Stimulated activated naive CD4-positive, alpha-beta T cell (primary cell): ENCODE measurements at regions not wholly inside any gene's neighbourhood (a gene's known extent, or its start where the extent isn't known, plus 50 kb on each side); places are given as distances from the start of the nearest gene placed in this dataset.

Experiments used
- DNase-seq, 6 experiments: peaks; one replicate each; lab custom pipeline; 2025; lab: John Stamatoyannopoulos, UW

- DNase-seq = no peak
Measured at GRCh38 chr9:86764221-86764624, 183.1 kb downstream of the GAS1 start.

- DNase-seq = no peak
Measured at GRCh38 chr9:86763791-86764190, 183.5 kb downstream of the GAS1 start.

GRCh38 chr9:86757382-86757720 lies 190.0 kb downstream of the GAS1 start:
- no peak for DNase-seq

DNA sequence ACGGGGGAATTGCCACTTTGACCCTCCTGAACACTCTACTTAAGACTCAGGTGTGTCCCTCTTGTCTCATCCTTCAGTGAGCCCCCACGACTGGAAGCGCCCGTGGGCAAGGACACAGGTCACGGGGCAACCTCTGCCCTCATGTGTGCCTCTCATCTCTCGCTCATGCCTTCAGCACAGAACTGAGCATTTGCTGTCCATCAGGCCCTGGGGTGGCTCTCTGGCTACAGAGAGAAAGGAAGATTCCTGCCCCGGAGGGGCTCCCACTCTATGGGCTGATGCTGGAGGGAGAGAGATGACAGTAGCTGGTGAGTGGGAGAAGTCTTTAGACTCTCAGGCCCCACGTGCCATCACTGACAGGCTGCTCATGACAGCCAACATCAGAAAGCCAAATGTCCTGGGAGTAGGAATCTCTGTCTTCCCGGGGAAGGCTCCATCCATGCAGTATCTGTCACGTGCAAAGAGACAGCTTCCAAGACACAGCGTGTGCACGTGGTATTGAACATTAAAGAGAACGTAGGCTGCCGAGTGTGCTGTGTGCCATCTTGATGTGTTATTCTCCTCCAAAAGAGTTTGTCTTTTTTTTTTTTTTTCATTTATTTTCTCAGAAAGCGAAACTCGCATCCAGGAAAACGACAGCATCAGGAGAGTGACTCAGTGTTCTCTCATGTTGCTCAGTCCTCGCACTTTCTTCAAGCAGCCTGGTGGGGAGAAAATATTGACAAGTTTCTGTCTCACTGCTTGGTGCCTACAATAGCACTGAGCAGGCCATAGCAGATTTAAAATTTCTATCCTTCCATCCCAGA lies 190.5 kb downstream of the GAS1 start:
- no peak for DNase-seq

DNA sequence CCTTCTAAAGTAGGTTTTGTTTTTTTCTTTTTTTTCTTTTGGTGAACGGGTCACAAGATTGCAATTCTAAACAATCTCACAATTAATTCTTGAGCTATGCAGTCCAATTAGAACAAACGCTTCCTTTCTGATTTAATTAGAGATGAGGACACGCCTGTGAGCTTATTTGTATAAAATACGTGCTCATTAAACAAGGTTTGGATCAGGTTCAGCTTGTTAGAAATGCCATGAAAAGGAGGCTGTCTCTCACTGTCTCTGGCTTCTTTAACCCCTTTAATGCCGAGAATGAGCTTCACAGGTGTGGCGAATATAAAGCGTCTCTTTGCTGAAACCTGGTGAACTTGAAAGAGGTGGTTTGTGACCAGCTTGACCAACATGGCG lies 191.8 kb downstream of the GAS1 start:
- DNase-seq = no peak

DNA sequence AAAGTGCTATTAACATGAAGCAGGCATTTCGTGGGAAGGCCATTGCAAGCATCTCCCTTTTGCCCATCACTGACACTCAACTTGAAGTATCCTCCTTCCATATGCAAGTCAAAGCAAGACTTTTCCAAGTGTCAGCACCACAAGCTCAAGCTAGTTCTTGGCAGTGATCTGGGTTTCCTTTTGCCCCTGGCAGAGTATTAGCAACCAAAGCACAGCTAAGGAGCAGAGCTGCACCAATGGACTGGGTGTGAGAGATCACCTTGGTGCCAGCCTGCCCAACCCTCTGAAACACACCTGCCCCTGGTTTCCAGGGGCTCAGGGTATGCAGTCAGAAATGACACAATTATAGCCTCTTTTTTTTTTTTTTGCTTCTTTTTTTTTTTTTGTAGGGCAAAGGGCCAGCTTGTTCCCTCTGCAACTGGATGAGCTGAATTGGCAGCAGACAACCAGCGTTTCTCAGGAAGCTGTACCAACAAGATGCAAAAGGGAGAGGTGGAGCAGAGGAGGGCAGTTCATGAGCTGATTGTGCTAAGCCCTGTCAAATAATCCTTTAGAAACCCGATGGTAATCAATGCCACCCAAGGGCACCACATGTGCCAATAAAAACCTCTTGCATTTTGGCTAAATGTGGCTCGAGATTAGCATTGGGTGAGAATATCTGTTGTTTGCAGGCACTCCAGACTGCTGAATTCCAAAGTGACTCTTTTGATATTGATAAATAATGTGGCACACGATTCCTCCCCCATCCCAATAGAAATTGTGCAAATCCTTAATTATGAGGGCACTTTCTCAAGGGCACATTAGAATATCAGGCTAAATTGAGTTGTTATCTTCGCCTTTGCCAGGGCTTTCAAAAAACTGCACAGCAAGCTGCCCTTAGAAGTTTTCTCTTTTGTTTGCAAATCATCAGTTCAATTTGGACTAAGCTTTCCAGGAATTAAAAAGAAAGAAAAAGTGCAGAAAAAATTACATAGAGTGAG lies 192.4 kb downstream of the GAS1 start:
- DNase-seq = no peak

GRCh38 chr9:86753836-86754235 lies 193.5 kb downstream of the GAS1 start:
- DNase-seq = no peak

DNA sequence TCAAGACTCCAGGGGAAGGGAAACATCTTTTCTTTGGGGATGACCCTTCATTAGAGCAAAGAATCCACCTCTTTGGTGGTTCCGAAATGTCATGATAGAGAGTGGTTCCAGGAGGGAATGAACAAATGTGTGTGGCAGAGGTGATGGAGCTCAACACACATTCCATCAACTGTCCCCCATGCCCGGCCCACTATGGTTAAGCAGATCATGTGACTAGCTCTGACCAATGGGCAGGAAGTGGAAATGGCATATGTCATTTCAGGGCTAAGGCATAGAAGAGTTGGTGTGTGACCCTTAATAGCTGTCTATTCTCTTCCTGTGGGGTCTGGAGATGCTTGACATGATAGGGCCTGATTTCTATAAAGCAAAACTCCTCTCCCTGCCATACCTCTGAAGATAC lies 194.6 kb downstream of the GAS1 start:
- no peak for DNase-seq

GRCh38 chr9:86751956-86752355 lies 195.3 kb downstream of the GAS1 start:
- no peak for DNase-seq

- DNase-seq = no peak
Measured at GRCh38 chr9:86751207-86751606, 196.1 kb downstream of the GAS1 start.

DNA sequence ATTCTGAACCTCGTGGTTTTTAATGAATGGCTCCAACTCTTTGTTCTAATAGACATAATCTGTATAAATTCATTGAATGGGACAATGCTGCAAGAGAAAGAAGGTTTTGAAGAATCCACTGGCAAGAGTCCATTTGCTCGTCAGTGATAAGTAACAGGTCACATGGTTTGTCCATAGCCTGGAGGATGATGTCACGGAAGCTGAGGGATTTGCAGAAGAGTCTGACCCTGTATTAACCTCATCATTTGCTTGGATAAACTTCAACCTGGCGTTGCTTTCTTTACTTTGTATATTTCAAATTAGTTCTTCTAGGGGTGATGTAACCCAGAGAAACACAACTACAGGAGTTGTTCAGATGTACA lies 197.4 kb downstream of the GAS1 start:
- DNase-seq = no peak

GRCh38 chr9:86749161-86749893 lies 198.0 kb downstream of the GAS1 start:
- DNase-seq = no peak

- no peak for DNase-seq
Measured at GRCh38 chr9:86747711-86748110, 199.6 kb downstream of the GAS1 start.

GRCh38 chr9:86741311-86742208 lies 205.7 kb downstream of the GAS1 start:
- DNase-seq = no peak

GRCh38 chr9:86735772-86736458 lies 211.4 kb downstream of the GAS1 start:
- no peak for DNase-seq

DNA sequence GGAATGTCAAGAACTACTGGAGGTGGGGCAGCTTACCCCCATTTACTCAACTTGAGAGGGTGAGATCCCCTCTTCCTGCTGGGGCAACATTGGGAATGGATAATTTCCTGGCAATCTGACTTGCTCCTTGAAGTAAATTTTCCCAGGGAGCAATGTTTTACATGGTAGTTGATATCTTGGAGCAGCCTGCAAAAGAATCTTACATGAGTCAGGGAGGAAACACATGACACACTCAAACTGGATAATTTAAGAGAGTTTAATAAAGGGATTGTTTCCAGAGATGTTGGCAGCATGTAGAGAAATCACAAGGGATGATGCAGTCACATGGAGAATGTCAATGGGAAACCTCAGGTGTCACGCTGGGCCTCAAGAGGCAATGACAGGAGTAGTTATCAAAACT lies 212.5 kb downstream of the GAS1 start:
- DNase-seq = no peak

GRCh38 chr9:86733929-86734328 lies 213.4 kb downstream of the GAS1 start:
- DNase-seq = no peak

- no peak for DNase-seq
Measured at GRCh38 chr9:86732514-86733171, 214.7 kb downstream of the GAS1 start.

GRCh38 chr9:86731511-86732063 lies 215.7 kb downstream of the GAS1 start:
- DNase-seq = no peak
